HG03097 (cell line): ENCODE measurements at regions not wholly inside any gene's neighbourhood (a gene's known extent, or its start where the extent isn't known, plus 50 kb on each side); places are given as distances from the start of the nearest gene placed in this dataset.

Source experiments
- ATAC-seq: cut with Tn5 transposase; IDR thresholded peaks from one replicate; pipeline ENCODE4 v1.9.1; 2021; ENCODE audit not compliant: unreplicated experiment, low FRiP score

GRCh38 chr12:59014885-59015284 lies 94.6 kb upstream of the LRIG3 start:
- no peak for ATAC-seq

- no peak for ATAC-seq
Measured at GRCh38 chr12:59010941-59011340, 90.6 kb upstream of the LRIG3 start.

DNA sequence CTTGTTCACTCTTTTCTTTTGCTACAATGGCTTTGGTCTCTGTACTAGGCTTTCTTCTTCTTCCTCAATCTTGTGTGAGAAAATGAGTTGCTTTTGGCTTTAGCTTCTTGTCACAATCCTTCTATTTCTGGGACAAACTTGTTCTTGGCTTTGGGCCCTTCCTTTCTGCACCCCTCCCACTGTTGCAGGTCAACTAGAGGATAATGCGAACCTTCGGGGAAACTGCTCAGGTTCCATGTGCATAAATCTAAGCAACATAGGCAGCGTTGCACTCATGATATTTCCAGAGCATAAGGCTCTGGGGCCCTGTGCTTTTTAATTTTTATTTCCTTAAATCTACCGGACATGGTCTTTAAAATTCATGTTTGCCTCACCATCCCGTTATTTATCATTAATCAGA lies 89.8 kb upstream of the LRIG3 start:
- ATAC-seq: no peak

GRCh38 chr12:59007620-59008019 lies 87.3 kb upstream of the LRIG3 start:
- ATAC-seq: no peak

GRCh38 chr12:59005193-59005955 lies 85.1 kb upstream of the LRIG3 start:
- no peak for ATAC-seq

DNA sequence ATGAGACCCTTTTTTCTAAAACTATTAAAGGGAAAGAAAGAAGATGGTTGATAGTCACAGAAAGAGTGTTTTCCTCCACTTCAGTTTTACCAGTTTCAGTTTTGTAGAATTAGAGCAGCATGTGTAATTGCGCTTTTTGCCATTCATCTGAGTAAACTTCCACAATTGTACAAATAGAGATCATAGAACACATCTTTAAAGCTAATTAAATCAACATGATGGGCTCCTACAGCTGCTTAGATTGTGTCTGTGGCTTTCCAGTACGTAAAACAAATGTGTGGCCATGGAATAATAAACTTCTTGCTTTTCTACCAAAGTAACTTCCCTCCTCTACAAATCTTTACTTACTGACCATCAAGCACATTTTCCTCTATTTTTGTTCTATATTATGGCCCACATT lies 84.2 kb upstream of the LRIG3 start:
- no peak for ATAC-seq

GRCh38 chr12:58995666-58996363 lies 75.5 kb upstream of the LRIG3 start:
- no peak for ATAC-seq

DNA sequence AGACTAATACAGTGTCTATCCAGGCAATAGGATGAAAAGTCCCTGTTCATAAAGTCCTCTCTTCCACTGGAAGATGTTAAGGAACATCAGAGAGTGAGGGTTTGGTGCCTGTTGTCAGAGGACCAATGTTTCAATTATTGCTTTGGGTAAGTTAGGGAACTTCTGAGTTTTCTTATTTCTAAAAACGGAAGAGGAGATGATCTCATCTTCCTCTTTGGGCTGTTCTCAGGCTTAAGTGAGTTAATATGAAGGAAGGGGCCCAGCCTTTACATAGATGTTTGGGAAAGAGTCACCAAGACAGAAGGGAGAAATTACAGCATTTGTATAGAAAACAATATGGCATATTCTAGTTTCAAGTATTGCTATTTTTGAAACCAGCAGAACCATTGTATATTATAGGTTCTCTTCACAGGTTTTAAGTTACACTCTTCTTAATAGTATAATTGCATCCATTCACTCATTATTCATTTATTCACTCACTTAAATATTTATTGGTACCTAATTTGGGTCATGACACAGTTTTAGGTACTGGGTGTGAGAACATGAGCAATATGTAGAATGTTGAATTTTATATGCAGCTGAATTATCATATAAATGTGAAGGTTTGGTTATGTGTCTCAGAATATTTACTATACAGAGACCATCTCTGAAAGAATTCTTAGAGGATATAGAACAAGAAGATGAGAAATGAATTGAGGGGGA lies 68.5 kb upstream of the LRIG3 start:
- ATAC-seq: no peak

DNA sequence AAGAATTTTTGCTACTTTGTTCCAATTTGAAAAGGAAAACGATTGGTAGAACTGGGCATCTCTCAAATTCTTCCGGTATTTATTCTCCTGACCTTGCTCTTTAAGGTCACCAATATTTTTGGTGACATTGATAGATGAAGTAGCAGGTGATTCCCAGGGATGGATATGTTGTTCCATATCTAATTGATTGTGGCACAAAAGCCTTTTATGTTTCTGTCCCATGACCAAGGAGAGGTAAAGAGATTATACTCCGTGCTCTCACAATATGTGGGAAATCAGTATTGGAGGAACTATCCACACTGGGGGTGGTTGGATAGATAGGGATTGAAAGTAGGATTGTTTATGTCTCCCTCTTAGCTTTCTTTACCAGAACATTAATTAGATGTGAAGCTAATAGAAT lies 61.7 kb upstream of the LRIG3 start:
- no peak for ATAC-seq

- ATAC-seq: no peak
Measured at GRCh38 chr12:58980768-58981167, 60.5 kb upstream of the LRIG3 start.

- ATAC-seq: no peak
Measured at GRCh38 chr12:58978717-58979116, 58.4 kb upstream of the LRIG3 start.

DNA sequence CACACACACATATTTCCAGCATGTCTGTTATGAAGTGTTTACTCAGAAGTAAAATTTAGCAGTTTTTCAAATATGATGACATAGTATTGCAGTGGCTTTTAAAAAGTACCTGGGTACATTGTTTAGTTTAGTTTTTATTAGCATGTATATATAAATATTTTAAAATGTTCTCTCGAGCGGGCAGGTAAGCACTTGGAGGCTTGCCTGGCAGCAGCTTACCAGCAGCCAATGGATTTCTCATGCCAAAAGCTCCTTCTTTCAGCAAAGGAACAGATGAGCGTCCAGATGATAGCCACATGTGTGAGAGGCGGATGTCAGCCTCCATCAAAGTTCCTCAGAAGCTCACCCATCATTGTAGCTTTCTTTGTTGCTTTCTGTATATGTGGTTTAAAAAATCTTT lies 57.2 kb upstream of the LRIG3 start:
- ATAC-seq: no peak

DNA sequence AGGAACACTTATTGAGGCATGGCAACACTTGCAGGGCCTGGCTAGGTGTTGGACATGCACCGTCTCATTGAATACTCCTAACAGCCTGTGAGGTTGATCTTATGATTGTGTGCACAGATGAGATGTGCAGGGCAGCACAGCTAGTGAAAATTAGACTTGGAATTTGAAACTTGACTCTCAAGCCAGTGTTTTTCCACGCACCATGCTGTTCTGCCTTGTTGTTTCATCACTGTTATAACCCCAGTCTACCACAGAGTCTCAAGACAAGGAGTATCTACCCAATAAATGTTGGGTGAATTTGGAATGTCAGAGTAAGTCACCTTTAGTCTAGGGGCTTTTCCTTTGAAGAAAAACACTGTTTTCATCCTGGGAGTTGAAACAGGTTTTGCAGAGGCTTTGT lies 55.8 kb upstream of the LRIG3 start:
- no peak for ATAC-seq
